ENCODE measurements at regions not wholly inside any gene's neighbourhood (a gene's known extent, or its start where the extent isn't known, plus 50 kb on each side); places are given as distances from the start of the nearest gene placed in this dataset.

GRCh38 chr1:95375174-95375573 is 141.2 kb downstream of the RWDD3 start:
- Histone ChIP-seq H3K4me1 (ENCODE audit: insufficient read depth, low read length, poor library complexity, severe bottlenecking) (no peaks in the 10 kb centered on the region), H3K9ac (ENCODE audit: low read depth, low read length, poor library complexity, severe bottlenecking) (no peak overlapping the region), H3K9me3 (ENCODE audit: insufficient read depth, low read depth, low read length) (no peaks in the 10 kb centered on the region), H3K27me3 (ENCODE audit: insufficient read depth, low read length, poor library complexity, severe bottlenecking) (no peaks in the 10 kb centered on the region), H3K36me3 (ENCODE audit: insufficient read depth, low read length) (no peaks in the 10 kb centered on the region), H3K4me2 (ENCODE audit: low read depth, low read length, poor library complexity, severe bottlenecking) (no peak overlapping the region), H3K4me3 (ENCODE audit: low read length, poor library complexity, severe bottlenecking) (no peak overlapping the region), H3F3A (ENCODE audit: low read depth) (no peaks in the 10 kb centered on the region), H3K9me2 (replicated peaks; ENCODE audit: low read depth, low read length) (no peaks in the 10 kb centered on the region), H3K79me2 (ENCODE audit: insufficient read depth, low read length) (no peaks in the 10 kb centered on the region), H4K20me1 (ENCODE audit: insufficient read depth, low read length, poor library complexity, severe bottlenecking) (no peaks in the 10 kb centered on the region), H2AFZ (ENCODE audit: low read length) (no peak overlapping the region)
- TF ChIP-seq CTCF (conservative IDR thresholded peaks at IDR 0.05; ENCODE audit: low read length) = no peak
- no peak for TF ChIP-seq EZH2phosphoT487 (IDR thresholded peaks at IDR 0.05; ENCODE audit: borderline replicate concordance)

GRCh38 chr1:95380909-95381308 is 146.9 kb downstream of the RWDD3 start:
- no peaks in the 10 kb centered on the region for H3K27me3 ChIP-seq (ENCODE audit: insufficient read depth, low read length, poor library complexity, severe bottlenecking)
- no peaks in the 10 kb centered on the region for H3K9me2 ChIP-seq (replicated peaks; ENCODE audit: low read depth, low read length)
- no peaks in the 10 kb centered on the region for H3K36me3 ChIP-seq (ENCODE audit: insufficient read depth, low read length)
- H3F3A ChIP-seq (ENCODE audit: low read depth) = no peaks in the 10 kb centered on the region
- no peaks in the 10 kb centered on the region for H4K20me1 ChIP-seq (ENCODE audit: insufficient read depth, low read length, poor library complexity, severe bottlenecking)
- TF ChIP-seq CTCF (conservative IDR thresholded peaks at IDR 0.05; ENCODE audit: low read length) (no peak), EZH2phosphoT487 (IDR thresholded peaks at IDR 0.05; ENCODE audit: borderline replicate concordance) (no peak)
- no peak overlapping the region for H2AFZ ChIP-seq (ENCODE audit: low read length)
- H3K4me2 ChIP-seq (ENCODE audit: low read depth, low read length, poor library complexity, severe bottlenecking) = no peak overlapping the region
- H3K4me3 ChIP-seq (ENCODE audit: low read length, poor library complexity, severe bottlenecking) = no peak overlapping the region
- no peaks in the 10 kb centered on the region for H3K4me1 ChIP-seq (ENCODE audit: insufficient read depth, low read length, poor library complexity, severe bottlenecking)
- no peaks in the 10 kb centered on the region for H3K9me3 ChIP-seq (ENCODE audit: insufficient read depth, low read depth, low read length)
- H3K9ac ChIP-seq (ENCODE audit: low read depth, low read length, poor library complexity, severe bottlenecking) = no peak overlapping the region
- no peaks in the 10 kb centered on the region for H3K79me2 ChIP-seq (ENCODE audit: insufficient read depth, low read length)

- Histone ChIP-seq H3K27me3 (ENCODE audit: insufficient read depth, low read length, poor library complexity, severe bottlenecking) (no peaks in the 10 kb centered on the region), H3K9me3 (ENCODE audit: insufficient read depth, low read depth, low read length) (no peaks in the 10 kb centered on the region), H3K79me2 (ENCODE audit: insufficient read depth, low read length) (no peaks in the 10 kb centered on the region), H3K4me3 (ENCODE audit: low read length, poor library complexity, severe bottlenecking) (no peak overlapping the region), H3K36me3 (ENCODE audit: insufficient read depth, low read length) (no peaks in the 10 kb centered on the region), H2AFZ (ENCODE audit: low read length) (no peak overlapping the region), H3K9ac (ENCODE audit: low read depth, low read length, poor library complexity, severe bottlenecking) (no peak overlapping the region), H3F3A (ENCODE audit: low read depth) (no peaks in the 10 kb centered on the region), H4K20me1 (ENCODE audit: insufficient read depth, low read length, poor library complexity, severe bottlenecking) (no peaks in the 10 kb centered on the region), H3K9me2 (replicated peaks; ENCODE audit: low read depth, low read length) (no peaks in the 10 kb centered on the region), H3K4me2 (ENCODE audit: low read depth, low read length, poor library complexity, severe bottlenecking) (no peak overlapping the region), H3K4me1 (ENCODE audit: insufficient read depth, low read length, poor library complexity, severe bottlenecking) (no peaks in the 10 kb centered on the region)
- TF ChIP-seq CTCF (conservative IDR thresholded peaks at IDR 0.05; ENCODE audit: low read length) (no peak), EZH2phosphoT487 (IDR thresholded peaks at IDR 0.05; ENCODE audit: borderline replicate concordance) (no peak)
These were observed 148.2 kb downstream of the RWDD3 start for GRCh38 chr1:95382000-95382786.
